GM12865 (cell line): ENCODE measurements at regions not wholly inside any gene's neighbourhood (a gene's known extent, or its start where the extent isn't known, plus 50 kb on each side); places are given as distances from the start of the nearest gene placed in this dataset.

Experiments
- DNase-seq: peaks from one replicate; pipeline ENCODE4 v3.0.0; 2010; ENCODE audit warnings: low read depth
- H3K4me3 ChIP-seq: 2 replicates; pipeline ENCODE4 v1.5.1; 2011; ENCODE audit warnings: mild to moderate bottlenecking, low read depth, low read length, control low read depth
- CTCF ChIP-seq: IDR thresholded peaks from 2 replicates; pipeline ENCODE4 v1.5.1; 2011; ENCODE audit warnings: low read length, control low read depth, low read depth, inconsistent platforms; ENCODE audit not compliant: insufficient read depth; ENCODE audit errors: missing control alignments

DNA sequence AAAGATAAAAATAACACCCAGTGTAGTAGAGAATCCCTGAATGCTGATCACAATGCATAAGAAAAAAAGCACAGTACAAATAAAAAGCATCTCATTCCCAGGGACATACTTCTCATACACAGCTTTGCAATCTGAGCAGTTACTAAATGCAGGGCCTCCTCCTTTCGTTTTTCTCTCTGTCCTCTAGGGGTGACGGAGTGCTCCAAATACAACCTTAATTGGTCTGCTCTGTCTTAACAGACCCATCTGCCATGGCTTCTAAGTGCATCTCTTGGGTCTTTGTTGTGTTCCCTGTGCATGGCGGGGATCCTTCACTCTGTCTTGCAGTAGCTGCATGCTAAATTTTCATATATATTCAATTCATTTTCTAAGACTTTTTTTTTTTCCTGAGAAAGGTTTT lies 1114.2 kb upstream of the RAG2 start:
- TF ChIP-seq CTCF, result no peak
- no peak overlapping the region for H3K4me3 ChIP-seq
- no peak for DNase-seq

- TF ChIP-seq CTCF, result no peak
- H3K4me3 ChIP-seq, result no peak overlapping the region
- no peak for DNase-seq
These were observed 1112.0 kb upstream of the RAG2 start for GRCh38 chr11:37710031-37710430.

GRCh38 chr11:37704791-37705190 lies 1106.8 kb upstream of the RAG2 start:
- no peak for TF ChIP-seq CTCF
- no peak for DNase-seq

DNA sequence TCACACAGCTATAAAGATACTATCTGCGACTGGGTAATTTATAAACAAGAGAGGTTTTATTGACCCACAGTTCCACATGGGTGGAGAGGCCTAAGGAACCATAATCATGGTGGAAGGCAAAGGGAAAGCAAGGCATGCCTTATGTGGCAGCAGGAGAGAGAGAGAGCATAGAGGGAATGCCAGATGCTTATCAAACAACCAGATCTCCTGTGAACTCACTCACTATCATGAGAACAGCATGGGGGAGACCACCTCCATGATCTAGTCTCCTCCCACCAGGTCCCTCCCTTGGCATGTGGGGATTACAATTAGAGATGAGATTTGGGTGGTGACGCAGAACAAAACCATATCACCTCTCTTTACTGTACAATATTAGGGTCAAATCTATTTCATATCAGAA lies 1101.6 kb upstream of the RAG2 start:
- no peak for TF ChIP-seq CTCF
- H3K4me3 ChIP-seq, result no peak overlapping the region
- DNase-seq, result no peak

More at GRCh38 chr11:37704791-37705190, 1106.8 kb upstream of the RAG2 start:
- H3K4me3 ChIP-seq, result no peak overlapping the region

DNA sequence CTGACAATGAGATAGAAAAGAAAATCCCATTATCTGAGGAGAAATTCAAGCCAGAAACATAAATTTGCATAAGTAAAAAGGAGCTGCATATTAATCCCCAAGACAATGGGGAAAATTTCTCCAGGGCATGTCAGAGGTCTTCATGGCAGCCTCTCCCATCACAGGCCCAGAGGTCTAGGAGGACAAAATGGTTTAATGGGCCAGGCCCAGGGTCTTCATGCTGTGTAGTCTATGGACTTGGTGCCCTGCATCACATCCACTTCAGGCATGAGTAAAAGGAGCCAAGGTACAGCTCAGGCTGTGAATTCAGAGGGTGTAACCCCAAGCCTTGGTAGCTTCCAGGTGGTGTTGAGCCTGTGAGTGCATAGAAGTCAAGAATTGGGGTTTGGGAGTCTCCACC lies 1097.2 kb upstream of the RAG2 start:
- TF ChIP-seq CTCF, result no peak
- no peak overlapping the region for H3K4me3 ChIP-seq

DNA sequence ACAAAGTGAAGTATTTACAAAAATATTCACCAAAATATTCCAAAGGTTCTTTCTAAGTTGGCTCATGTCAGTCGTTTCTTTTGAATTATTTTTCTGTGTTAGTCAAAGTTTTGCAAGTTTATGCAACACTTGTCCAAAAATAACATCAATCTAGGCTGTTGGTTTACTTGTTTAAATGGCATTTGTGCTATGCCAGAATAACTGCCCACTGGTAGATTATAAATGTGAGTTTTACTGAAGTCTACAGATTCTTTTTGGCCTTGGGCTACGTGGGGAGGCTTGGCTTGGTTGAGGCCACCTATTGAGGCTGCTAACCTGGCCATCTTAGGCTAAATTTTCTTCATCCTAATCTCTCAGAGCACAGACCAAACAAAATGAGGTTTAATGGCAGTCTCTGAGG lies 1091.9 kb upstream of the RAG2 start:
- no peak for DNase-seq
- TF ChIP-seq CTCF, result no peak
- H3K4me3 ChIP-seq, result no peak overlapping the region

More for the DNA sequence above, 1097.2 kb upstream of the RAG2 start:
- DNase-seq, result no peak

DNA sequence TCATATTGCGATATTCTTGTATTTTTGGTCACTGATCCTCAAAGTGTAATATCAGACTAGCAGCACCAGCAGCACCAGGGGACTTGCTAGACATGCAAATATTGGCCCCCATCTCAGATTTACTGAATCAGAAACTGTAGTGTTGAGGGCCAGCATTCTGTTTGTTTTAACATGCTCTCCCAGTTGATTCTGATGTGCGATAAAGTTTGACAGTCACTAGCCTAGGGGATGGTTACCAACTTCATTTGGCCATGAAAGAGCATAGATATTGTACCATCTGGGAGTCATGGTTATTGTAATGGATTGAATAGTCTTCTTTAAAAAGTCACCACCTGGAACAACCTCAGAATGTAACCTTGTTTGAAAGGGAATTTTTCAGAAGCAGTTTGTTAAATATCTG lies 1090.4 kb upstream of the RAG2 start:
- no peak for DNase-seq
- no peak for TF ChIP-seq CTCF

More for the DNA sequence above, 1090.4 kb upstream of the RAG2 start:
- H3K4me3 ChIP-seq, result no peak overlapping the region
